NAMALWA (cell line): ENCODE measurements at regions not wholly inside any gene's neighbourhood (a gene's known extent, or its start where the extent isn't known, plus 50 kb on each side); places are given as distances from the start of the nearest gene placed in this dataset.
"Not testable (repeated sequence)": the region's sequence is repeated elsewhere in the genome, so short reads cannot be mapped to it uniquely, and the experiment has no call there.

Experiments
- DNase-seq: peaks from one replicate; pipeline ENCODE4 v3.0.0-alpha.2; 2015; ENCODE audit warnings: low spot score

DNA sequence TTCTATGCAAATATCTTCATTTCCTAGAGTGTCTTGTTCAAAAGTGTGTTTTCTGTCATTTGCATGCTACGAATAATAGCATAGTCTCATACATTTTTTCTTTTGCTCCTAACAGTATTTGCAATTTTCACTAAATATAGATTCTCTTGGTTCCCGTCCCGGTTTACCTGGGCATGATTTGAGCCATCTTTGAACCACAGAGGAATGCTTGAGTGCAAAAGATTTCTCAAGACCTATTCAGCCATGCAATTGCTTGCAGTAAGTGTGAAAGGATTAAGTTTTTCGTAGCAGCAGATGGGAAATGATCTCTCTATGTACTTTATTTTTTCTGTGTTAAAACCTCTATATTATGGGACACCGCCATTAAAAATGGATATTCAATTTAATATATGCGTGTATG is 733.0 kb downstream of the ZPLD1 start:
- no peak for DNase-seq

DNA sequence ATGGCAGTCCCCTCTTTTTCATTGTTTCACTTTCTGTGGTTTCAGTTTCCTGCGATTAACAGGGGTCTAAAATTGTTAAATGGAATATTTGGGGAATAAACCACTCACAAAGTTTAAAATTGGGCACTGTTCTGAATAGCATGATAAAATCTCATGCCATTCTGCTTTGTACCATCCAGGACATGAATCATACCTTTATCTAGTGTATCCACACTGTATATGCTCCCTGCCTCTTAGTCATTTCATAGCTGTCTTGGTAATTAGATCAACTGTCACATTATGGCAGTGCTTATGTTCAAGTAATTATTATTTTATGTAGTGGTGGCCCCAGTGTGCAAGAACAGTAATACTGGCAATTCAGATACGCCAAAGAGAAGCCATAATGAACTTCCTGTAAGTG is 734.5 kb downstream of the ZPLD1 start:
- no peak for DNase-seq

DNA sequence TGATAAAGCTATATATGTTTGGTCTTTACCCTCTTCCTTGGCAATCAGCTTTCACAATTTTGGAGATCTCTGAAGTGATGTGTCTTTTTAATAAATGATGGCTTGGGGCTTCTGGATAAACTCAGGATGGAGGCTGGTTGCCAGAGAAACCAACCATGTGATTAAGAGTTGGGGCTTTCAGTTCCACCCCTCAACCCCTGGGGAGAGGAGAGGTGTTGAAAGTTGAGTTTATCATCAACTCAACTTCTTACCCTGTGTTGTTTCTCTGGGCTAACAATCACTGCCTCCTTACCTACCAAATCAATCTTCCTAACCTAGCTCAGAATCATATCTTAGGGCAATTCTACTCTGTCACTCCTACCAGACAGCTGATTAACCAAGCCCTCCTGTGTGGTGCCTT is 735.8 kb downstream of the ZPLD1 start:
- DNase-seq: no peak

DNA sequence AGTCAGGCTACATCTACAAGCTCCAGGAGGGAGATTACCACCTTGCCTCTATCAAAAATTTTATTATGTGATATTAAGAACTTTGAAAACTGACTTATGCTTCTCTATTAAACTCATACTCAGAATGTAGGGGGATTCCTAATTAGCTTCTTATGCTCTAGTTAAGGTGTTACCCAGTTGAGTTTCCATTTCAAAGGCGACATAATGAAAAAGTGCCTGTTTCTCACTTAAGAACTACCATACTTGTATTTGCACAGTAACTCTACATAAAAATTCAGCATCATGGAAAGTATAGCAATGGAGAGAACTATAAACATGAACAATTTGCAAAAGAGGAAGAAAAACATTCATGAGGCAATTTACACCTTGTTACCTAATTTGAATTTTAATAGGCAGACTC is 739.1 kb downstream of the ZPLD1 start:
- DNase-seq: no peak

DNA sequence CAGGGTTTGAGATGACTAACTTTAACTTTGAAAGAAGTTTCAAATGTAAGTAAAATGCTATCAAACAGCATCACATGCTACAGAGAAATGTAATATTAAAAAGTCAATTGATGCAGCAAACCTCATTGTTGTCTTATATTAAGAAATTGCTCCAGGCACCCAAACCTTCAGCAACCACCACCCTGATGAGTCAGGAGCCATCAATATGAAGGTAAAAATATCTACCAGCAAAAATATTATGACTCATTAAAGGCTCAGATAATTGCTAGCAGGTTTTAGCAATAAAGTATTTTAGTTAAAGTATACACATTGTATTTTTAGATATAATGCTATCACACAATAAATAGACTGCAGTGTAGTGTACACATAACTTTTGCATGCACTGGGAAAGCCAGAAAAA is 746.3 kb downstream of the ZPLD1 start:
- no peak for DNase-seq

DNA sequence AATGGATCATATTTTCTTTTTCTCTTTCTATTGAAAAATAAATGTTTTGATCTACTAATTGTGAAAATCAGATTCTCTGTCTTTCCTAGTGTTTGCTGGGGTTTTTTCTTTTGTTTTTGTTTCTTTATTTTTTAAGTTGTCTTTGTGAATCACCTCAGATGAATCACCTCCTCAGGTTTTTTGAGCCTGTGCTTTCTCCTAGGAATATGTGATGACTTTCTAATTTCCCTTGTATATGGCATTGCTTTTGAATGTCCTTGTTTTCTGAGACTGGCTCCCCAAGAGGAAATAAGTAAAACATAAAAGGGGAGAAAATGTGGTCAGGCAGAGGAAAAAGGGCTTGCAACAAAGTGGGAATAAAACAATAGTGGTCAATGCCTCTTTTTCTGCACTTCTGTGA is 750.0 kb downstream of the ZPLD1 start:
- DNase-seq: no peak

DNA sequence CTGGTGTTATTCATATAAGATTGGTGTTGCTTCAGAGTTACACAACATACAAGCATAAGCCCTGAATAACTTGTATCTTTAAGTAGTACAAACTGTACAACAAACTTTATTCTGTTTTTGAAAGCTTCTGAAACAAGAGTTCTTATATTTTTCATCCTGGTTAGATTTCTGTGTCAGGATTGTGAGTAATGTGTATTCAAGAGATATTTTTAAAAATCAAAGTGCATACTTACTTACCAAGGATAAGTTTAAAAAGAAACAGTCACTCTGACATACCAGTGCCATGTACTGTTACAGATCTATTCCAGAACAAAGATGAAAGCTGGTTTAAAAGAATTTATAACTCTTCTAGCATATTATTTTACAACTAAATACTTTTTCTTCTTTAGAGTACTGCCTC is 755.1 kb downstream of the ZPLD1 start:
- no peak for DNase-seq

DNA sequence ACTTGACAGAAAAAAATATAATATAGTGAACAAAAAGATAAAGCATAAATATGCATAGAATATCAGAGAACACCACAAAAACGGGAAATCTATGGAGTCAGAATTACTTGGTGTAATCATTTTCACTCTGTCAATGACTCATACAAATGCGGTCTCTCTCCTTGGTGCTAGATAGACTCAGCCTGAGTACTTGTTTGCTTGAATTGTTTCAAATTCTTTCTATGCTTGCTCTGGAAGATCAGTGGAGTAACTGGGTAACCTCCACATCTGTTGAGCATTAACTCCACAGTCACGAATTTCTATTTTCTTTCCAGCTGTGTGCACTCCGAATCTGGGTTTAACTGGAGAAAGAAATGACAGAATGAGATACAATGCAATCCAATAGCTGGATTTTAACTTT is 760.4 kb downstream of the ZPLD1 start:
- DNase-seq: no peak

DNA sequence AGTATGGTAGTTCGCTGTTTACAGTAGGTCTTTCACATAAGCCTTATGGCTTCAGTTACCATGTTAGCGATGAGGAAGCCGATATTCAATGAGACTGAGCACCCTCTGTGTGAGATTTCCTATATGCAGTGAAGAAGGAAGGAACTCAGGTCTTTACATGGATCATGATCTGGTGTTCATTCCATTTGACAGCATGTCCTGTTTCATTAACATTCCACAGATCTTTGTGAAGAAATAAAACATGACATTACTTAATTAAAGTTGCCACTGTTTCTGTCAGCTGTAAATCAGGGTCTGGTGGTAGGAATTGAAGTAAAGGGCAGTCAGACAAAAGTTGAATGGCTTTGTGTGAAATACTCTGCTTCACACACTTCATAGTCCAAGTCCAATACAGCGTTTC is 768.6 kb downstream of the ZPLD1 start:
- DNase-seq: no peak

DNA sequence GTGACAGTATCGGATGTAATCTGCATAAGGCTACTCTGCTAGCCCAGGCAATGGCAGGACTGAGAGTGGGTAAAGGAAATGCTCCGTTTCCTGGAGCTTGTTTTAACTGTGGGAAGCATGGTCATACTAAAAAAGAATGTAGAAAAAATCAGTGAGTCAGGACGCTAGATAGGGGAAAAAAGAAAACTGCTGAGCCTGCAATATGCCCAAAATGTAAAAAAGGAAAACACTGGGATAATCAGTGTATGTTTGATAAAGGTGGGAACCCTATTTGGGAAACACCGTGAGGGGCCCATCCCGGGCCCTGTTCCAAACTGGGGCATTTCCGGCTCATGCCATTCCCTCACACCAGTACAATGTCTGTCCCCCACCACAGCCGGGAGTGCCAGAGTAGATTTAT is 775.8 kb downstream of the ZPLD1 start:
- no peak for DNase-seq

DNA sequence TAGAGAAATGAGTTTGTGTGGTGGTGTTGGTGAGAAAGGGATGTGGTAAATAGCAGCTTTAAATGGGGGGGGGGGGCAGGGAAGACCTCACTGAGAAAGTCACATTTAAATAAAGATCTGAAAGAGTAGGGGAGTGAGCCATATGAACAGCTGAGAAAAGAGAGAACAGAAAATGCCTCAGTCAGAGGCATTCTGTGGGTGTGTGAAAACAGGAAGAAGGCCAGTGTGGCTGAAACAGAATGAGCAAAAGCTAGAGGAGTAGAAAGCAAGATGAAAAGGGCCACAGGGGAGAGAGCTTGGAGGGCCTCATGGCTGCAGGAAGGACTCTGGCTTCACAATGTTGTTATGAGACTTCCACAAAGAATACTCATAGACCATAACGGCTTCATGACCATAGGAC is 783.3 kb downstream of the ZPLD1 start:
- DNase-seq: no peak

DNA sequence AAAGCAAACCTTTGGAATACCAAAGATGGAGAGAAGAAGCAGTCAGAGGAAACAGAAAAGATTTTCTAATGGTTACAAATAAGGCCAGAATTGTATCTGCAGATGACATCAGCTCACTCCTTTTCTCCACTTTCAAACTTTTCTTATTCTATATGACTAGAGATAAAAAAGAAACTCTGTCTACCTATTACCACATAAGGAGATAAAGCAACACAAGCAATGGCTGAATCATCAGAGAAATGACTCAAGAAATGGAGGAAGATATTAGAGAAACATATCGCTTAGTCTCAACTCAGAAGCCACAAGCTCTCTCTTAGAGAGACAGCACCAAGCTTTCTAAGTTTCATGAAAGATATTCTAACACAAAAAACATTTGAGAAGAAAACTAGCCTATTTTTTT is 784.0 kb downstream of the ZPLD1 start:
- DNase-seq: no peak

DNA sequence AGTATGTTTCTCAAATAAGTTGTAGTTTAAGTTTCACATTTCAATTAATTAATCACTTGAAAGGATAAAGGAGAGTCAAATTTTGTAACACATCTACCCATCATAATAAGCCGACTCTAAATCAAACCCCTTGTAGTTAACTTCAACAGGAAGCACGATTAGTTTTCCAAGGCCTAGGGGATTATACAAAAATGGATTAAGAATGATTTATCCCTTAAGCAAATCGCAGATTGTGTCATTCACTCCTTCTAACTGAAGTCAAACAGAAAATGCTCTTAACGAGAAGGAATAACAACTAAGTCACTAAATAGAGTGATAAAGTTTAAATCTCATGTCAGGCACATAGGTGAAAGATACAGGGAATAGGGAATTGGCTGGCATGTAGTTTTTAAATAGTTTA is 792.8 kb downstream of the ZPLD1 start:
- no peak for DNase-seq

DNA sequence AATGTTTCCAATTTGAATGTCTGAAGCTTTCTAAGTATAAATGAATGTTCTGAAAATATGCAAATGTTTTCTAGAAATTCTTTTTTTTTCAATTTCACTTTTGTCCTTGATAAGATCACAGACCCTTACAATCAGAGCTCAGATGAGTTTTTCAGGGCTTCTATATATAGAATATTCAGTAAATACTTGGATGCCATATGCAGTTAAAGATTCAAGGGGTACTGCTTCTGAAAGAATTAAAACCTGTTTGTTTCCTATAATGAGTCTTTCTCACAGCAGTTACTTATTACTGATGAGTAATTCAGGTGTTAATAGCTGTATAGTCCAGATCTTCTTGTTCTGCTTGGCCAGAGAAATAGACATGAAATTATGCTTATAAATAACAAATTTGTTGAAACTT is 812.6 kb downstream of the ZPLD1 start:
- no peak for DNase-seq

DNA sequence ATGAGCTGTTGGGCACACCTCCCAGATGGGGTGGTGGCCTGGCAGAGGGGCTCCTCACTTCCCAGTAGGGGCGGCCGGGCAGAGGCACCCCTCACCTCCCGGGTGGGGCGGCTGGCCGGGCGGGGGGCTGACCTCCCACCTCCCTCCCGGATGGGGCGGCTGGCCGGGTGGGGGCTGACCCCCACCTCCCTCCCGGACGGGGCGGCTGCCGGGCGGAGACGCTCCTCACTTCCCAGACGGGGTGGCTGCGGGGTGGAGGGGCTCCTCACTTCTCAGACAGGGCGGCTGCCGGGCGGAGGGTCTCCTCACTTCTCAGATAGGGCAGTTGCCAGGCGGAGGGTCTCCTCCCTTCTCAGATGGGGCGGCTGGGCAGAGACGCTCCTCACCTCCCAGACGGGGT is 820.0 kb downstream of the ZPLD1 start:
- not testable (repeated sequence) for DNase-seq

DNA sequence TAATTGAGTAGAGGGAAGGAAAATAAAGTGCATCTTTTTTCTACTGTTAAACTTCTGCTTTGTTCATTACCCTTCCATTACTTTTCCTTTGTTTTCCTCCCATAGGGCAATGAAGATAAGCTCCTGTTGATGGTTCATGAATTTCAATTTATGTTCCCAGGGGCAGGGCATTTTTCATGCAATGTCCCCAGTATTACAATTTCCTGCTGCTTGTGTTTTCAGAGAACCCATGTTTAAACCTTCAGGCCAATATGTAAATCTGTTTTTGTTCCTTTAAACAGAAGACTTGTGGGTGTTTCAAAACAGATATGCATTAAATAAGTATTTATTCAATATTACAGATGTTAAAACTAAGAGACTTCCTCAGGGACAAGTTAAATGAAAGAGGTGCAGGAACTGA is 834.5 kb downstream of the ZPLD1 start:
- DNase-seq: no peak

DNA sequence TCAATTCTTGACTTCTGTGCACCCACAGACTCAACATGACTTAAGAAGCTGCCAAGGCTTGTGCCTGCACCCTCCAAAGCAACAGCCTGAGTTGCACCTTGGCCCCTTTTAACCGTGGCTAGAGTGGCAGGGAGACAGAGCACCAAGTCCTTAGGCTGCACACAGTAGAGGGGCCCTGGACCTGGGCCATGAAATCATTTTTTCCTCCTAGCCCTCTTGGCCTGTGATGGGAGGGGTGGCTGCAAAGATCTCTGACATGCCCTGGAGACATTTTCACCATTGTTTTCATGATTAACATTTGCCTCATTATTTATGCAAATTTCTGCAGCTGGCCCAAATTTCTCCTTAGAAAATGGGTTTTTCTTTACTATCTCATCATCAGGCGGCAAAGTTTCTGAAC is 836.8 kb downstream of the ZPLD1 start:
- DNase-seq: no peak

DNA sequence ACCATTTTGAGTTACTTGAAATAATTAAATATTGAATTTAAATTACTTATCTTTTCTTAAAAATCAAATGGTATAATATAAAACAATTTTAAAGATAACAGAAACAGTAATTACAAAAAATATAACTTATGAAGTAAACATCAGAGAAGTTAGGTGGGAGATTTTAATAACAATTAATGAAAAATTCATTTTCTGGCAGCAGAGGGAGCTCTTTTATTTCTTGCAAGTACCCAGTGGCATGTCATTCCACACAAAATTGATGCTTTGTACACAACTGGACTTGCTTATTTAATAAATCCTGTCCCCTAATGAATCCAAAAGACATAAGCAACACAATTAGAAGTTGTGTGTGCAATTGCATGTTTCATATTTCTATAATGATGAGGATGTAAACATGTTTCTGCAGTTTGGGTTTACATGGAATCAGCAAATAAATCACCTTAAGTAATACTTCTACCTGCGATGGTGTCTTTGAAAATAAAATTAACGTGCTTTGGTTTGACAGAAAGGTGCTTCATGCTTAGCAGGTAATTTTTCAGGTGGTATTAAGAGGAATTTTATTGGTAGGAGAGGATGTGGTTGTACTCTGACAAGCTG is 861.3 kb downstream of the ZPLD1 start:
- DNase-seq: peak; percentile 43

DNA sequence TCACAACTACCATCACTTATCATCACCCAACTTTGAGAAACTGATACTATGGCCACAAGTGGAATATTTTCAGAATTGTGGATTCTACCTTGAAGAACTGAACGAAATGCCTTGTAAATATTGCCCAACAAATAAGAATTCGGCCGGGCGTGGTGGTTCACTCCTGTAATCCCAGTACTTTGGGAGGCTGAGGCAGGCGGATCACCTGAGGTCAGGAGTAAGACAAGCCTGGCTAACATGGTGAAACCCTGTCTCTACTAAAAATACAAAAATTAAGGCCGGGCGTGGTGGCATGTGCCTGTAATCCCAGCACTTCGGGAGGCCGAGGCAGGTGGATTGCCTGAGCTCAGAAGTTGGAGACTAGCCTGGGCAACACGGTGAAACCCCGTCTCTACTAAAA is 862.7 kb downstream of the ZPLD1 start:
- DNase-seq: not testable (repeated sequence)

DNA sequence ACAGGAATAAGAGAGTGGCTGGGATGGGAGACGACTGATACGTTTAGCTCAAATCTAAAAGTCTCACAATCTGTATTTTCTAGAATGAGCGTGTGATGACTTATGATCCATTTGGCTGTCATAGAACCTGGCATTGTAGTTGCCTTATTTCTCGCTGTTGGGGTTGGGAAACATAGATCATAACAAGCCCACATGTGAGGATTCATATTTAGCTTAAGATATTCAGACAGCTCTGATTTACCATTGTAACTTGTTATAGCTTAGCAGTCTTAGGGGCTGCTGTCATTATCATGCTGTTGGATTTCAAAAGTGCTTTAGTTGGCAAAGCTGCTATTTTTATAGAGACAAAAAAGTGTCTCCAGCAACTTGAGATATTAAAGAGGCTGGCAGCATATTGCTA is 871.3 kb downstream of the ZPLD1 start:
- DNase-seq: no peak

DNA sequence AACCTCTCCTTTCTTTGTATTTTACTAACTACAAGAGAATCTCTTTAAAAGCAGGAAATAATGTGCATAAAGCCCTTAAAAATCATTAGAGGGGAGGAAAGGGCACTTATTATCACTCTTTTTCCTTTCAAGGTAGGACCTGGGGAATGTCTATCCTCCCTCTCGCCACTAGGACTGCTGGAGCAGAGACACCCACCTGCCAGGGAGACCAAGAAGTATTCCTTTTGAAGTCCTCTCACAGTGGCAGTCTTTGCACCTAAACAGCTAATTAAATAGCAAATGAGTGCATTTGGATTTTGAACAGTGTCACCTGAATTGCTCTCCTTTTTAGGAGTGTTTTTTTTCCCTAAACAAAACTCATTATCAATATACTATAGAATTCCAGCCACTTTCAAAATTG is 874.1 kb downstream of the ZPLD1 start:
- peak; percentile 2 for DNase-seq

DNA sequence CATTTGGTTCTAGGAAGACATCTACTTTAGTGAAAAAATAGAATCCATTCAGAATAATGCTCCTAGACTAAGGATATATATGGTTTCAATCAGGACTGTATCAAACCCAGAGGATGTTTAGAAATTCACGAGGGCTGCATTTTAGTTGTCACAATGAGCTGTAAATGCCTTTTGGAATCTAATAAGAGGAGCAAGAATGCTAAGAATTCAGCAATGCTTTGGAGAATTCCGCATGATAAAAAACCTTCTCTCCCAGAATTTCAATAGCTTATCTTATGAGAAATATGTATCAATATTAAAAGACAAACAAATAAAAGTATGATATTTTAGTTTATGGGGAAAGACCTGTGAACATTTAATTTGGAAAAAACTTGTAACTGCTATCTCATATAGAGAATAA is 885.1 kb downstream of the ZPLD1 start:
- DNase-seq: no peak

DNA sequence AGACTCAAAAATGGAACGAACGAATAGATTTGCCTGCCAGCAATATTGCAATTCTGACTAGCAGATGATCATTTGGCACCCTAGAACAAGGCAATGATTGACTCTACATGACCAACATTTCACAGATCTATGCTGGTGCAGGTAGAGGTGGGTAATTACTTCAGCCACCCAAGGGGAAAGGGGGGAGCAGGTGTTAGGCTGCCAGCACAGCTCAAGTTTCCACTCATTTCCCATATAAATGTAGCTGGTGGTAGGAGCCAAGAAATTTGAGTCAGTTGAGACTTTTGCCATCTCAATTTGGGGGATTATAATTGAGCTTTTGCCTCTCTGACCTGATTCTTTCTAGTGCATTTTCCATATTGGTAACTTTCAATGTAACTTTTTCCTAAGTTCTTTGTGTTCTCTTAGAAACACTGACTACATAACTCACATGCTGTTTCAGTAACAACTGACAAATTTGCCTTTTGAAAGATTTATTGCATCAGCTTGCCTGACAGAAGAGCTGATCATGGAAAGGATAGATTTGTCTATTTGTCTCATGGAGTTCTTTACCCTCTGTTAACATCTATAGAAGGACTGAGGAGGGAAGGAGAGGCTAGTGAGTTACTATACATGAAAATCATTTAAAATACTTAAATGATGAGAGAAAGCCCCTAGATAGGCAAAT is 902.5 kb downstream of the ZPLD1 start:
- DNase-seq: no peak

DNA sequence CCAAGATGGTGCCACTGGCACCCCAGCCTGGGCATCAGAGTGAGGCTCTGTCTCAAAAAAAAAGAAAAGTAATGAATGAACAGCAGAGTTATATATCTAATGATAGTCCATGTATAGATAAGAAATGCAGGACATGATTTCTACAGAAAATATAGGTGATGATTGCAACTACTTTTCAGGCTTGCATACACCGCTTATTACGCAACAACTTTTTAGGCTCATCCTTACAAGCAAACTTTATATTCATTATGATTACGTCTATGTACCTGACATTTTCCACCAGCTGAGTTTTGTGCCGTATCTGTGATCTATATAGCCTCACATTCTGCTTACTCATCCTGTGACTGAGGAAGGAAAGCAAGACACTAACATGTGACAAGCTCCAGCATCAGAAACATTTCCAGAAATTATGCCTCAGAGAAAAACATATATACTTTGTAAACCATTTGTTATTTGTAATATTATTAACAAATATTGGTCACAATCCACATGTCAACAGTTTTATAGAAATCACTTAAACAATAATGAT is 906.3 kb downstream of the ZPLD1 start:
- no peak for DNase-seq
